ENCODE measurements at regions not wholly inside any gene's neighbourhood (a gene's known extent, or its start where the extent isn't known, plus 50 kb on each side); places are given as distances from the start of the nearest gene placed in this dataset.

DNA sequence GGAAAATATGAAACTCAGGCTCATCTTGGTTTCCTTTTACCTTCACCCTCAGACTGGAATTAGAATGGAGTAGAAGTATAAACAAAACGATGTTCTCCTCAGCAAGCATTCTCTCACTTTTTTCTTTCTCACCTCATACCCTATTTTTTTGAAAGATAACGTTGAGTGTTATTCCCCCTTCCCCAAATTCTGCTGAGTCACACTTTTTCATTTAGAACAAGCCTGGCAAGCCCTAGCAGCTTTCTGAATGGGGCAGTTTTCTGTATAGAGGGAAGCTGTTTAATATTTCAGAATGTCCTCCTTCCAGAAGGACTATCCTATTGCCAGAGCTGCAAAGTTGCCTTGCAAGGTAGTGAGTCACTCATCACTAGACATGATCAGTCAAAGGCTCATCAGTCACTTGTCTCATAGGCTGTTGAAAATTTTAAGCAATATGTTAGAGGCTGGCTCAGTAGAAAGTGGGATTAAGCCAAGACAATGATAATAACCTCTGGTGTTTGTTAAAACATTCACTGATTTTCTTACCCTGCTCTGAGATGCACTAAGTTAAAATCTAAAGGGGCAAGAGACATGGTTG, 416.1 kb downstream of the RNF144A start (continued):
- TF ChIP-seq, protein P1, sequence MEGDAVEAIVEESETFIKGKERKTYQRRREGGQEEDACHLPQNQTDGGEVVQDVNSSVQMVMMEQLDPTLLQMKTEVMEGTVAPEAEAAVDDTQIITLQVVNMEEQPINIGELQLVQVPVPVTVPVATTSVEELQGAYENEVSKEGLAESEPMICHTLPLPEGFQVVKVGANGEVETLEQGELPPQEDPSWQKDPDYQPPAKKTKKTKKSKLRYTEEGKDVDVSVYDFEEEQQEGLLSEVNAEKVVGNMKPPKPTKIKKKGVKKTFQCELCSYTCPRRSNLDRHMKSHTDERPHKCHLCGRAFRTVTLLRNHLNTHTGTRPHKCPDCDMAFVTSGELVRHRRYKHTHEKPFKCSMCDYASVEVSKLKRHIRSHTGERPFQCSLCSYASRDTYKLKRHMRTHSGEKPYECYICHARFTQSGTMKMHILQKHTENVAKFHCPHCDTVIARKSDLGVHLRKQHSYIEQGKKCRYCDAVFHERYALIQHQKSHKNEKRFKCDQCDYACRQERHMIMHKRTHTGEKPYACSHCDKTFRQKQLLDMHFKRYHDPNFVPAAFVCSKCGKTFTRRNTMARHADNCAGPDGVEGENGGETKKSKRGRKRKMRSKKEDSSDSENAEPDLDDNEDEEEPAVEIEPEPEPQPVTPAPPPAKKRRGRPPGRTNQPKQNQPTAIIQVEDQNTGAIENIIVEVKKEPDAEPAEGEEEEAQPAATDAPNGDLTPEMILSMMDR (IDR thresholded peaks at IDR 0.05 in 2 of 3, conservative IDR thresholded peaks at IDR 0.05 in 1 of 3; ENCODE audit: borderline replicate concordance in 1 of 3, insufficient read depth in 1 of 3, low read depth in 2 of 3, low read length in 2 of 3) = no peak
- TF ChIP-seq FOSL1 (IDR thresholded peaks at IDR 0.05; ENCODE audit: low read depth) (no peak), SIN3A (IDR thresholded peaks at IDR 0.05; ENCODE audit: low read depth) (no peak), RAD21 (IDR thresholded peaks at IDR 0.05; ENCODE audit: low read depth) (no peak), POLR2A (IDR thresholded peaks at IDR 0.05; ENCODE audit: borderline replicate concordance, extremely low read depth, insufficient read depth, insufficient read length) (no peak), JUND (IDR thresholded peaks at IDR 0.05) (no peak), CEBPB (IDR thresholded peaks at IDR 0.05; ENCODE audit: low read depth) (no peak)
- TF ChIP-seq, protein P2, sequence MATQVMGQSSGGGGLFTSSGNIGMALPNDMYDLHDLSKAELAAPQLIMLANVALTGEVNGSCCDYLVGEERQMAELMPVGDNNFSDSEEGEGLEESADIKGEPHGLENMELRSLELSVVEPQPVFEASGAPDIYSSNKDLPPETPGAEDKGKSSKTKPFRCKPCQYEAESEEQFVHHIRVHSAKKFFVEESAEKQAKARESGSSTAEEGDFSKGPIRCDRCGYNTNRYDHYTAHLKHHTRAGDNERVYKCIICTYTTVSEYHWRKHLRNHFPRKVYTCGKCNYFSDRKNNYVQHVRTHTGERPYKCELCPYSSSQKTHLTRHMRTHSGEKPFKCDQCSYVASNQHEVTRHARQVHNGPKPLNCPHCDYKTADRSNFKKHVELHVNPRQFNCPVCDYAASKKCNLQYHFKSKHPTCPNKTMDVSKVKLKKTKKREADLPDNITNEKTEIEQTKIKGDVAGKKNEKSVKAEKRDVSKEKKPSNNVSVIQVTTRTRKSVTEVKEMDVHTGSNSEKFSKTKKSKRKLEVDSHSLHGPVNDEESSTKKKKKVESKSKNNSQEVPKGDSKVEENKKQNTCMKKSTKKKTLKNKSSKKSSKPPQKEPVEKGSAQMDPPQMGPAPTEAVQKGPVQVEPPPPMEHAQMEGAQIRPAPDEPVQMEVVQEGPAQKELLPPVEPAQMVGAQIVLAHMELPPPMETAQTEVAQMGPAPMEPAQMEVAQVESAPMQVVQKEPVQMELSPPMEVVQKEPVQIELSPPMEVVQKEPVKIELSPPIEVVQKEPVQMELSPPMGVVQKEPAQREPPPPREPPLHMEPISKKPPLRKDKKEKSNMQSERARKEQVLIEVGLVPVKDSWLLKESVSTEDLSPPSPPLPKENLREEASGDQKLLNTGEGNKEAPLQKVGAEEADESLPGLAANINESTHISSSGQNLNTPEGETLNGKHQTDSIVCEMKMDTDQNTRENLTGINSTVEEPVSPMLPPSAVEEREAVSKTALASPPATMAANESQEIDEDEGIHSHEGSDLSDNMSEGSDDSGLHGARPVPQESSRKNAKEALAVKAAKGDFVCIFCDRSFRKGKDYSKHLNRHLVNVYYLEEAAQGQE (IDR thresholded peaks at IDR 0.05; ENCODE audit: low read depth) = no peak

DNA sequence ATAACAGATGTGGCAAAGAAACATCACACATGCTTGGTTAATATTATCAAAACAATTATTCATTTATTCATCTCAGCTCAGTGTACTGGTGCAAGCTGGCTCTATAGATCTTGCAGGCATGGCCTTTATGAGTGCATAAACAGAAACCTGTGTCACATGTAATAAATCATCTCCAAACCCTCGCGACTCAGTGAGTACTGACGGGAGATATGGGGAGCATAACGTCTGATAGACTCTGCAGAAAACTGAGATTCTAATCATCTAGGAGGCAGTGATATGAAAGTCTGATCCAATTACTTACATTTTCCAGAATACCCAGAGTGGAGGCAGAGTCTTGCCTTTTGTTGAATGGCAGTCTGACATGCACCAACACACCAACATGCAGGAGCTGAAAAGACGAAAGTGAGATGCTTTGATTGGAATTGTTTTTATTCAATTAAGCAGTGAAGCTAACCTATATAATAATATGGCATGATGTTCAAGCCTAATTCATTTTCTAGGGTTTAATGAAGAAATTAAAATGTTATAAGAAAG, 416.8 kb downstream of the RNF144A start:
- ATAC-seq = no peak
- TF ChIP-seq, protein P3, sequence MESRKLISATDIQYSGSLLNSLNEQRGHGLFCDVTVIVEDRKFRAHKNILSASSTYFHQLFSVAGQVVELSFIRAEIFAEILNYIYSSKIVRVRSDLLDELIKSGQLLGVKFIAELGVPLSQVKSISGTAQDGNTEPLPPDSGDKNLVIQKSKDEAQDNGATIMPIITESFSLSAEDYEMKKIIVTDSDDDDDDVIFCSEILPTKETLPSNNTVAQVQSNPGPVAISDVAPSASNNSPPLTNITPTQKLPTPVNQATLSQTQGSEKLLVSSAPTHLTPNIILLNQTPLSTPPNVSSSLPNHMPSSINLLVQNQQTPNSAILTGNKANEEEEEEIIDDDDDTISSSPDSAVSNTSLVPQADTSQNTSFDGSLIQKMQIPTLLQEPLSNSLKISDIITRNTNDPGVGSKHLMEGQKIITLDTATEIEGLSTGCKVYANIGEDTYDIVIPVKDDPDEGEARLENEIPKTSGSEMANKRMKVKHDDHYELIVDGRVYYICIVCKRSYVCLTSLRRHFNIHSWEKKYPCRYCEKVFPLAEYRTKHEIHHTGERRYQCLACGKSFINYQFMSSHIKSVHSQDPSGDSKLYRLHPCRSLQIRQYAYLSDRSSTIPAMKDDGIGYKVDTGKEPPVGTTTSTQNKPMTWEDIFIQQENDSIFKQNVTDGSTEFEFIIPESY (IDR thresholded peaks at IDR 0.05; ENCODE audit: extremely low read depth, insufficient replicate concordance, low read length) = no peak
- TF ChIP-seq JUND (IDR thresholded peaks at IDR 0.05) (no peak), TCF7L2 (IDR thresholded peaks at IDR 0.05; ENCODE audit: borderline replicate concordance, extremely low read depth, insufficient read depth, insufficient read length) (no peak)
- Histone ChIP-seq H3K4me2 (ENCODE audit: low read length) (no peak overlapping the region), H3K9ac (ENCODE audit: low read length) (no peak overlapping the region), H3K9me2 (ENCODE audit: insufficient read depth) (no peaks in the 10 kb centered on the region), H3K4me1 (ENCODE audit: control insufficient read depth in 1 of 2, insufficient read depth in 2 of 2, low read length in 2 of 2) (no peaks in the 10 kb centered on the region), H4K20me1 (ENCODE audit: insufficient read depth) (no peaks in the 10 kb centered on the region), H3K27me3 (ENCODE audit: insufficient read depth, low read length) (peaks cover 23% of the 10 kb centered on the region; the same call in 1 of the 2 replicates), H3K36me3 (ENCODE audit: control insufficient read depth in 1 of 2, insufficient read depth in 2 of 2, low read length in 2 of 2) (no peaks in the 10 kb centered on the region), H3K4me3 (replicated peaks in 1 of 2; ENCODE audit: low read depth in 1 of 2, low read length in 2 of 2) (no peak overlapping the region), H2AFZ (ENCODE audit: low read depth, low read length, poor library complexity, severe bottlenecking) (no peak overlapping the region), H3K79me2 (ENCODE audit: insufficient read depth, low read length) (no peaks in the 10 kb centered on the region), H3K27ac (ENCODE audit: low read depth, low read length) (no peak overlapping the region), H3K9me3 (ENCODE audit: control insufficient read depth in 1 of 2, insufficient read depth in 1 of 2, low read depth in 1 of 2, low read length in 2 of 2) (no peaks in the 10 kb centered on the region)
- CTCF ChIA-PET = no interaction called here
- POLR2A ChIA-PET = no interaction called here
- BruUV-seq (replicated peaks) = no TSS peak
- intact Hi-C loops (cut with micrococcal nuclease) = no loop called here
- RAD21 ChIA-PET (ENCODE audit: low non-redundant PET in 1 of 2, low total read pairs in 2 of 2, uncharacterized antibody in 2 of 2, unreplicated experiment in 2 of 2) = no interaction called here
- no peak for DNase-seq (ENCODE audit: low read depth, low spot score)
